Suprapubic skin (tissue), 4 donors: ENCODE measurements at regions not wholly inside any gene's neighbourhood (a gene's known extent, or its start where the extent isn't known, plus 50 kb on each side); places are given as distances from the start of the nearest gene placed in this dataset.

Experiments used
- DNase-seq, 2 donors: peaks; one replicate each; pipeline ENCODE4 v3.0.0-alpha.2; 2019; ENCODE audit warnings: low spot score in 2 of 2
- H3K27ac ChIP-seq: fragments of 200-600 bp; sonication (generic); one replicate; pipeline ENCODE4 v1.5.1; 2019
- H3K27me3 ChIP-seq: fragments of 200-600 bp; sonication (generic); one replicate; pipeline ENCODE4 v1.5.1; 2019
- H3K36me3 ChIP-seq: fragments of 200-600 bp; sonication (generic); one replicate; pipeline ENCODE4 v1.5.1; 2019
- H3K4me1 ChIP-seq: fragments of 200-600 bp; sonication (generic); one replicate; pipeline ENCODE4 v1.5.1; 2019
- H3K4me3 ChIP-seq: fragments of 200-600 bp; sonication (generic); one replicate; pipeline ENCODE4 v1.5.1; 2019; ENCODE audit warnings: mild to moderate bottlenecking
- H3K9me3 ChIP-seq: fragments of 200-600 bp; sonication (generic); one replicate; pipeline ENCODE4 v1.5.1; 2019
- EP300 ChIP-seq: sonication (generic); formaldehyde crosslinking; IDR thresholded peaks from one replicate; pipeline ENCODE4 v1.6.1; 2017; ENCODE audit warnings: antibody characterized with exemption
- POLR2A ChIP-seq, 2 donors: fragments of 450-650 bp; IDR thresholded peaks; one replicate each; pipeline ENCODE4 v1.6.1; 2017; ENCODE audit warnings: antibody characterized with exemption in 2 of 2, mild to moderate bottlenecking in 2 of 2, moderate library complexity in 2 of 2
- POLR2AphosphoS5 ChIP-seq, 3 donors: sonication (generic); formaldehyde crosslinking; IDR thresholded peaks; one replicate each; pipeline ENCODE4 v1.6.1; 2017; ENCODE audit warnings: antibody characterized with exemption in 3 of 3
- WGBS: methylation state at CpG from one replicate; pipeline ENCODE4 v1.1.5; 2018; 5-methylcytosine and 5-hydroxymethylcytosine counted together
- TF ChIP-seq, protein P1 (sequence below), 2 donors: fragments of 200-600 bp in 1 of 2; fragments of 450-650 bp in 1 of 2; sonication (generic) in 1 of 2; IDR thresholded peaks; one replicate each; pipeline ENCODE4 v1.5.1; 2016 to 2019; ENCODE audit warnings: antibody characterized with exemption in 2 of 2, mild to moderate bottlenecking in 1 of 2, moderate library complexity in 1 of 2

DNA sequence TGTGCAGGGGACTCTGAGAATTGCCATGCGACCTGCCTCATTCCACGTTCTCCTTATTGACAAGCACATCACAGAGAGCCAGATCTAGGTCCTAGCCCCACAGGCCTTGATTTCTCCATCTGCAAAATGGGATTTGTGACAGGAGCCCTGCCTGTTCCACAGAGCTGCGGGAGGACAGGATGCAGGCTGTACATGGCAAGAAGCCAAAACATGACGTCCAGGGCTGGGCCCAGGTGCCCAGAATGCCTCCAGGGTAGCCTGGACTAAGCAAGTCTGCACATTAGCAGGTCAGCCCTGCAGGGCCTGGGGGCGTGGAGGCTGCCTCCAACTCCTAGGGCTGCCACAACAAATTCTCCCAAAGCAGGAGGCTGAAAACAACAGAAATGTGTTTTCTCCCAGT, 235.7 kb upstream of the SDK2 start:
- no peak overlapping the region for H3K27ac ChIP-seq
- H3K27me3 ChIP-seq = peaks cover 48% of the 10 kb centered on the region
- no peak for DNase-seq
- no peaks in the 10 kb centered on the region for H3K4me1 ChIP-seq
- TF ChIP-seq POLR2A (IDR thresholded peaks at IDR 0.05) (no peak), POLR2AphosphoS5 (IDR thresholded peaks at IDR 0.05) (no peak), EP300 (no peak)
- TF ChIP-seq, protein P1, sequence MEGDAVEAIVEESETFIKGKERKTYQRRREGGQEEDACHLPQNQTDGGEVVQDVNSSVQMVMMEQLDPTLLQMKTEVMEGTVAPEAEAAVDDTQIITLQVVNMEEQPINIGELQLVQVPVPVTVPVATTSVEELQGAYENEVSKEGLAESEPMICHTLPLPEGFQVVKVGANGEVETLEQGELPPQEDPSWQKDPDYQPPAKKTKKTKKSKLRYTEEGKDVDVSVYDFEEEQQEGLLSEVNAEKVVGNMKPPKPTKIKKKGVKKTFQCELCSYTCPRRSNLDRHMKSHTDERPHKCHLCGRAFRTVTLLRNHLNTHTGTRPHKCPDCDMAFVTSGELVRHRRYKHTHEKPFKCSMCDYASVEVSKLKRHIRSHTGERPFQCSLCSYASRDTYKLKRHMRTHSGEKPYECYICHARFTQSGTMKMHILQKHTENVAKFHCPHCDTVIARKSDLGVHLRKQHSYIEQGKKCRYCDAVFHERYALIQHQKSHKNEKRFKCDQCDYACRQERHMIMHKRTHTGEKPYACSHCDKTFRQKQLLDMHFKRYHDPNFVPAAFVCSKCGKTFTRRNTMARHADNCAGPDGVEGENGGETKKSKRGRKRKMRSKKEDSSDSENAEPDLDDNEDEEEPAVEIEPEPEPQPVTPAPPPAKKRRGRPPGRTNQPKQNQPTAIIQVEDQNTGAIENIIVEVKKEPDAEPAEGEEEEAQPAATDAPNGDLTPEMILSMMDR (IDR thresholded peaks at IDR 0.05) = no peak
- WGBS = 92% methylated on average over 2 of the region's 5 CpGs
- no peaks in the 10 kb centered on the region for H3K36me3 ChIP-seq
- H3K9me3 ChIP-seq = no peaks in the 10 kb centered on the region
- no peak overlapping the region for H3K4me3 ChIP-seq

DNA sequence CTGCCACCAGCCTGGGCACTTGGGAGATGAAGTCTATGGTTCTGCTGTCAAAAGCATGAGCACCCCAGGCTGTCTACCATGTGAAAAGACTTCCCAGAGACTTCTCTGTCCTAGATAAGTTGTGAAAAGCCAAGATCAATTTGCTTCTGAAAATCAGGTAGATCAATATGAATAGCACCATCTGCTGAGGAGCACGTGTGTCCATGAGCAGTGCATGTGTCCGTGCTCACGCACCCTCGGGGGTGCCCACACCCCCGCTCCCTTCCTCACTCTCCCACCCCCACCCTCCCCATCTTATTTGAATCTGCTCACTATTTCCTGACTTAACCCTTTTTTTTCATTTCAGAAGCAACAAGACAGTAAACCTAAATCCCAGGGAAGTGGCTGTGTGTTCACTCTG, 238.3 kb upstream of the SDK2 start:
- Histone ChIP-seq H3K4me1 (no peaks in the 10 kb centered on the region), H3K27me3 (peaks cover 55% of the 10 kb centered on the region)
- 56% methylated on average over 5 of the region's 5 CpGs for WGBS

DNA sequence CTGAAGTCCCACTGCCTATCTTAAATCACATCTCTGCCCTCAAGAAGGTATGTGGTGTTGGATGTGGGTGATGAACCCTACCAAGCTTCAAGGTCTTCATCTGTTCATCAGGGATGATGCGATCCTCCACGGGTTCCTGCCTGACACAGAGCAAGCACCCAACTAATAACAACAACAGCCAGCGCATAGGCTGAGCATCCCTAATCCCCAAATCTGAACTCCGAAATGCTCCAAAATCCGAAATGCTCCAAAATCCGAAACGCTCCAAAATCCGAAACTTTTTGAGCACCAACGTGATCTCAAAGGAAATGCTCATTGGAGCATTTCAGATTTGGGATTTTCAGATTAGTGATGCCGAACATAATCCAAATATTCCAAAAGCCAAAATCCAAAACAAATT, 238.9 kb upstream of the SDK2 start:
- Histone ChIP-seq H3K9me3 (no peaks in the 10 kb centered on the region), H3K36me3 (no peaks in the 10 kb centered on the region), H3K27ac (no peak overlapping the region), H3K4me1 (no peaks in the 10 kb centered on the region), H3K4me3 (no peak overlapping the region), H3K27me3 (peaks cover 51% of the 10 kb centered on the region)
- DNase-seq = no peak
- TF ChIP-seq POLR2AphosphoS5 (IDR thresholded peaks at IDR 0.05) = no peak
- TF ChIP-seq EP300 = no peak
- TF ChIP-seq, protein P1 (IDR thresholded peaks at IDR 0.05) = no peak
- no peak for TF ChIP-seq POLR2A (IDR thresholded peaks at IDR 0.05)
- WGBS = 90% methylated on average over 8 of the region's 10 CpGs

More for the DNA sequence above, 238.3 kb upstream of the SDK2 start:
- Histone ChIP-seq H3K4me3 (no peak overlapping the region), H3K36me3 (no peaks in the 10 kb centered on the region), H3K27ac (no peak overlapping the region), H3K9me3 (no peaks in the 10 kb centered on the region)
- no peak for DNase-seq
- TF ChIP-seq, protein P1 (IDR thresholded peaks at IDR 0.05) = no peak
- no peak for TF ChIP-seq POLR2A (IDR thresholded peaks at IDR 0.05)
- no peak for TF ChIP-seq POLR2AphosphoS5 (IDR thresholded peaks at IDR 0.05)
- no peak for TF ChIP-seq EP300

DNA sequence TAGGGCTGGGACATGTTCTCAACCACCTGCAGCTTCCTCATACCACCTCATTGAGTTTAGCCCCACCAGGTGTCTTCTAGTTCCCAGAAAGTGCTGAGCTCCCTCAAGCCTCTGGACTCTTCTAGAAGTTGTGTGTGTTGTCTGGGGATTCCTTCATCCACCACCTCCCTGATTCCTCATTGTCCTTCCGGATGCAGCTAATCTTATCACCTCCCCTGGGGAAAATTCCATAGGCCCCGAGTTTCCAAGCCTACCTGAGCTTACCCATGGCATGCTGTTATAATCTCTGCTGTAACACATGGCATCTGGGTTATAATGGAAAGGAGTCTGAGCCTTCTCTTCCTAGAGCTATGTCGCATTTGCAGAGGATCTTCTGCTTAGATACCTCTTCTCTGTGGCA, 243.5 kb upstream of the SDK2 start:
- TF ChIP-seq EP300 (no peak), POLR2AphosphoS5 (IDR thresholded peaks at IDR 0.05) (no peak), POLR2A (IDR thresholded peaks at IDR 0.05) (no peak)
- TF ChIP-seq, protein P1 (IDR thresholded peaks at IDR 0.05) = no peak
- Histone ChIP-seq H3K27ac (no peak overlapping the region), H3K9me3 (no peaks in the 10 kb centered on the region), H3K4me3 (no peak overlapping the region), H3K36me3 (no peaks in the 10 kb centered on the region), H3K27me3 (peaks cover 23% of the 10 kb centered on the region), H3K4me1 (no peaks in the 10 kb centered on the region)
- 86% methylated on average over 3 of the region's 3 CpGs for WGBS
- no peak for DNase-seq

DNA sequence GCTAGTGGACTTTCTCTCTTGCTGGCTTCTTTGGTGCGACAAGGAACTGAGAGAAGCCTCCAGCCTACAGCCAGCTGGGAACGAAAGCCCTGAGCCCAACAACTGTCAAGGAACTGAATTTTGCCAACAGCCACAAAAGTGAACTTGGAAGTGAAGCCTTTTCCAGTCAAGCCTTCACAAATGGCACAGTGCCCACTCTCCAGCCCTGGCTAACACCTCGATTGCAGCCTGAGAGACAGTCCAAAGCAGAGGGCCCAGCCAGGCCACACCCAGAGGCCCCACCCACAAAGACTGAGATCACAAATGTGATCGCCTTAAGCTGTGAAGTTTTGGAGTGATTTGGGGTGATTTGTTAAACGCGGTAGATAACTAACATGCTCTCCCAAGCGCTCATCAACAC, 244.6 kb upstream of the SDK2 start:
- Histone ChIP-seq H3K27me3 (peaks cover 22% of the 10 kb centered on the region), H3K27ac (no peak overlapping the region), H3K4me1 (no peaks in the 10 kb centered on the region), H3K4me3 (no peak overlapping the region), H3K36me3 (no peaks in the 10 kb centered on the region), H3K9me3 (no peaks in the 10 kb centered on the region)
- no peak for TF ChIP-seq EP300
- TF ChIP-seq POLR2AphosphoS5 (IDR thresholded peaks at IDR 0.05) = no peak
- TF ChIP-seq, protein P1 (IDR thresholded peaks at IDR 0.05) = no peak
- no peak for TF ChIP-seq POLR2A (IDR thresholded peaks at IDR 0.05)
- WGBS = 38% methylated on average over 5 of the region's 7 CpGs
- no peak for DNase-seq
